Right renal pelvis (tissue), 4 donors: ENCODE measurements at regions not wholly inside any gene's neighbourhood (a gene's known extent, or its start where the extent isn't known, plus 50 kb on each side); places are given as distances from the start of the nearest gene placed in this dataset.

Experiments used
- DNase-seq, 4 donors: peaks; one replicate each; pipeline ENCODE4 v3.0.0-alpha.2; 2013; ENCODE audit warnings: low read depth in 4 of 4, low spot score in 3 of 4, missing footprints in 1 of 4

GRCh38 chr2:139964721-139965440 is 1184.7 kb upstream of the NXPH2 start:
- no peak for DNase-seq

- no peak for DNase-seq
Measured at GRCh38 chr2:139963863-139964355, 1183.7 kb upstream of the NXPH2 start.

GRCh38 chr2:139949242-139949972 is 1169.2 kb upstream of the NXPH2 start:
- DNase-seq, result no peak

GRCh38 chr2:139946690-139947089 is 1166.5 kb upstream of the NXPH2 start:
- no peak for DNase-seq

DNA sequence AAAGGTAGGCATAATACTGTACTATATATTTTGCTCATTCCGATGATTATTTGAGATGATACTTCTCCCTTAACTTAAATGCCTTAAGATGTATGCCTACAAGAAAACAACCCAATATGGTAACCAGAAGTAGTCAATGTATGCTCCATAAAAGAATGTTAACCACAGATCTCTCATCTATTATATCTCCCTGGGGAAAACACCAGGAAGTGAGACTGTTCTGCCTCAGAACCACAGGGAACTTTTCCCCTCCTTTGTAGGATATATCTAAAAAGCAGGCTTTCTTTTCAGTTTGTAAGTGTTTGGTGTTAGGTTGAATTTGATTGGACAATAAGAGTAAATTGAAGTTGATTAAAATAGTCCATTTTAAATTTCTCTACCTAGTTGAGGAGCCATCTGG is 1160.5 kb upstream of the NXPH2 start:
- no peak for DNase-seq

GRCh38 chr2:139925903-139926302 is 1145.7 kb upstream of the NXPH2 start:
- DNase-seq, result no peak

DNA sequence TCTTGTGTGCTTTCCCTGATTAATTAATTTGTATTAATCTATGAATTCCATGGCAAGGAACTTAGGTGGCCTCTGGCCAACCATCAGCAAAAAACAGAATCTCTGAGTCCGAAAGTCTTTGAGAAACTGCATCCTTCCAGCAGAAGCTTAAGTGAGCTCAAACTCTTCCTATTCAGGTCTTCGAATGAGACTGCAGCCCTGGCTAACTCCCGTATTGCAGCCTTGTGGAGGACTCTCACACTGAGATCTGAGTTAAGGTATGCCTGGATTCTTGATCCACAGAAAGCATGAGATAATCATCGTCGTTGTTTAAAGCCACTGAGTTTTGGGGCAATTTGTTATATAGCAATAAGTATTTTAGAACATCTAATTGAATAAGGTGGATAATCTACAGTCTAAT is 1143.9 kb upstream of the NXPH2 start:
- no peak for DNase-seq

GRCh38 chr2:139918982-139919381 is 1138.8 kb upstream of the NXPH2 start:
- DNase-seq, result no peak

GRCh38 chr2:139917690-139918384 is 1137.6 kb upstream of the NXPH2 start:
- DNase-seq, result no peak

- DNase-seq, result no peak
Measured at GRCh38 chr2:139916822-139917221, 1136.6 kb upstream of the NXPH2 start.

GRCh38 chr2:139911160-139911559 is 1131.0 kb upstream of the NXPH2 start:
- no peak for DNase-seq

DNA sequence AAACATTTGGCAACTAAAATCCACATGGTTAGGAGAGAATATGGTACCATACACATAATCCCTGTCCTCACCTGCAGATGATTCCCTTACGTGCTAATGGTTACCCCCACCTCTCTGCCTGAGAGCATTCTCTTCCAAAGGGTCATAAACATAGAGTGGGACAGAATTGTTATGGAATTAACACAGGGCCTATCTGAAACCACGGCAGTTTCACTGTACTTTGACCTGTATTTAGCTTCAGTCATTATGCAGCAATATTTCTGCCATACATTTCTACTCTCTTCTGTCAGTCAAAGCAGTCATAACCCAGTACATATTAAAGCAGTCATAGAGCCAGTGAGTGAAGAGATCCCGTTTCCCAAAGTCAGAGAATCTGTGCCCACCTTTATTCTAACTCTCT is 1128.9 kb upstream of the NXPH2 start:
- no peak for DNase-seq

DNA sequence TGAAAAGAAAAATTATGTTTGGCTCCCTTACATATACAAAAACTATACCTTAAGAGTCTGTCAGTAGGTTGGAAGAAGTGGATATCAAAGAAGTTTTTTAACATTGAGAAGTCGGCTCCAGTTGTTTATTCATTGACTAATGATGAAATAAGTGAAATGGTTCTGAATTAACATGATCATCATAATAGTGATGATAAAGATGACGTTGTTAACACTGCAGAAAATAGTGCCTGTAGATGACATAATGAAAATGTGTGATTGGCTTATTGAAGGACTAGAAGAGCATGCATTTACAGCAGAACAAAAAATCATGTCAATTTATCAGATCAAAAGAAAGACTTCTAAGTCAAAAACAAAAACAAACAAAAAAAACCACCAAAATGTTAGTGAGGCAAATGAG is 1125.4 kb upstream of the NXPH2 start:
- DNase-seq, result no peak

- no peak for DNase-seq
Measured at GRCh38 chr2:139891636-139892035, 1111.4 kb upstream of the NXPH2 start.

DNA sequence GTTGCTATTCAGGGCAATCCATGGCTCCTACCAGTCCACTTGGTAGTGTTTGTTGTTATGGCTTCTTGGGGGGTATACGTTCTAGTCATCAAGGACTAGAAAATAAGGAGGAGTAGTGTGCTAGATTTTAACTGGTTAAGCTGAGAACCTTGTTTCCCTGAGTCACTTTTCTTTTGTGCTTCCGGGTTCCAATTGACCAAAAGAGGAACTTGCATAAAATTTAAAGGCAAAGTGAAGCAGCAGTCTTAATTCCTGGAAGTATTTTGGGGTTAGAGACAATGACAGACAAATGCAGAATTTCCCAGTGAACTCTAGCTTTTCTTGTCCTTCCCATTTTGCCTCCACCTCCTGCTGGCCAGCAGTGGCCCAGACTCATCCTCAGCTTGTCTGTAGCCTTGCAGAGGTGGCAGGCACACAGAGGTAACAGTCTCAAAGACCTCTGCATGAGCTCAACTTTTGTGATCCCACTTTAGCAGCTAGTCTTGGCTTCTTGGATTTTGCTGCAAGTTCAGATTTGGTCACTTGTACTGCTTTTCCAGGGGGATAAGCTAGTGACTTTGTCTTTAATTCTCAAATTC is 1105.8 kb upstream of the NXPH2 start:
- no peak for DNase-seq

DNA sequence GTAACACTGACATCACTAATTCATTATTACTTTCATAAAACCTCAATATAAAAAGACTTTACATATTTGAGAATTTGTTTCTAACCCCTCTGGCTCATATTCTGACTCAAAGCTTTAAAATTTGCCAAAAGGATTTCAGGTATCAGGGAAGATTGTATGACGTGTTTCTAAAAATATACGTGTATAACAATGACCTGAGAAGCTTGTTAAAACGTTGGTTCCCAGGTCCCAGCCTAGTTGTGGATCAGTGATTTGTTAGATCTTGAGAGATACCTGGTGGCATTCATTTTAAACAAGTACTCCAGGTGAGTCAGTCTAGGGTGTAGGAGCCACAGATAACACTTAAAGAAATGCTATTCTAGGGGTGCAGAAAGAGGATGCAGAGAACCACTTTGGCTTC is 1096.8 kb upstream of the NXPH2 start:
- no peak for DNase-seq

- DNase-seq, result no peak
Measured at GRCh38 chr2:139876321-139876720, 1096.1 kb upstream of the NXPH2 start.

GRCh38 chr2:139872503-139872902 is 1092.3 kb upstream of the NXPH2 start:
- DNase-seq, result no peak

DNA sequence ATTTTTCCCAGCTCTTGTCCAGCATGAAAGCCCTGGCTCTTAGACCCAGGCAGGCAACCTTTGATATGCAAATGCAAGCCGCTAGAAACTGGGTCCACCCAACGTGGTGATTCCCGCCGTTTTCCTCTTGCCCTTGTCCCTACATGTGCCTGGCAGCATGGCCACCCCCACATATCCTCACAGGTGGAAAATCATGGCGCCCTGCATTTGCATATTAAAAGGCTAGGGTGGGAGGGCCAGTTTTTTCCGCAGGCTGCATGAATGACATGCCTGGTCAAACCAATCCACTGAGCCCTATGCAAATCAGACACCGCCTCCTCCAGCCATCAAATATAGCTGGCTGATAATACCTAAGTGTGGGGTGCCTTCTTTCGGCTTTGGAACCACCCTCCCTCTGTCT is 1091.8 kb upstream of the NXPH2 start:
- DNase-seq, result no peak

- no peak for DNase-seq
Measured at GRCh38 chr2:139867601-139868226, 1087.5 kb upstream of the NXPH2 start.

- DNase-seq, result no peak
Measured at GRCh38 chr2:139864821-139865302, 1084.7 kb upstream of the NXPH2 start.
